ENCODE measurements at regions not wholly inside any gene's neighbourhood (a gene's known extent, or its start where the extent isn't known, plus 50 kb on each side); places are given as distances from the start of the nearest gene placed in this dataset.
"Not testable (repeated sequence)": the region's sequence is repeated elsewhere in the genome, so short reads cannot be mapped to it uniquely, and the experiment has no call there.

GRCh38 chr2:89537862-89538261 lies 846.4 kb downstream of the RPIA start:
- not testable (repeated sequence) for DNase-seq (ENCODE audit: low read depth in 2 of 2)

- DNase-seq (ENCODE audit: low read depth in 2 of 2) = not testable (repeated sequence)
These were observed 852.6 kb downstream of the RPIA start for GRCh38 chr2:89544110-89544509.

GRCh38 chr2:89579154-89579553 lies 887.7 kb downstream of the RPIA start:
- DNase-seq (ENCODE audit: low read depth in 2 of 2) = not testable (repeated sequence)

GRCh38 chr2:89582816-89583215 lies 891.3 kb downstream of the RPIA start:
- not testable (repeated sequence) for DNase-seq (ENCODE audit: low read depth in 2 of 2)

GRCh38 chr2:89584046-89584445 lies 892.6 kb downstream of the RPIA start:
- not testable (repeated sequence) for DNase-seq (ENCODE audit: low read depth in 2 of 2)

GRCh38 chr2:89584868-89585557 lies 893.5 kb downstream of the RPIA start:
- DNase-seq (ENCODE audit: low read depth in 2 of 2) = not testable (repeated sequence)

- DNase-seq (ENCODE audit: low read depth in 2 of 2) = peak; percentile 9 to 16
These were observed 894.1 kb downstream of the RPIA start for GRCh38 chr2:89585558-89585920.

GRCh38 chr2:89599843-89600242 lies 908.4 kb downstream of the RPIA start:
- not testable (repeated sequence) for DNase-seq (ENCODE audit: low read depth in 2 of 2)

GRCh38 chr2:89606514-89606913 lies 915.0 kb downstream of the RPIA start:
- DNase-seq (ENCODE audit: low read depth in 2 of 2) = not testable (repeated sequence)

- DNase-seq (ENCODE audit: low read depth in 2 of 2) = not testable (repeated sequence)
These were observed 918.9 kb downstream of the RPIA start for GRCh38 chr2:89610207-89610926.

GRCh38 chr2:89610927-89611515 lies 919.5 kb downstream of the RPIA start:
- DNase-seq (ENCODE audit: low read depth in 2 of 2) = not testable (repeated sequence)

GRCh38 chr2:89611710-89612109 lies 920.2 kb downstream of the RPIA start:
- DNase-seq (ENCODE audit: low read depth in 2 of 2) = not testable (repeated sequence)

- DNase-seq (ENCODE audit: low read depth in 2 of 2) = not testable (repeated sequence)
These were observed 957.8 kb downstream of the RPIA start for GRCh38 chr2:89649268-89649667.

- DNase-seq (ENCODE audit: low read depth in 2 of 2) = not testable (repeated sequence)
These were observed 987.8 kb downstream of the RPIA start for GRCh38 chr2:89679254-89679653.

Data from stimulated activated CD4-positive, alpha-beta T cell treated with anti-CD3 and anti-CD28 coated beads, Interleukin-12 subunit alpha, Interleukin-12 subunit beta, amount 100 ng/mL, for 24 hours (primary cell).